Spleen (tissue), 11 donors: ENCODE measurements at regions not wholly inside any gene's neighbourhood (a gene's known extent, or its start where the extent isn't known, plus 50 kb on each side); places are given as distances from the start of the nearest gene placed in this dataset.

Source experiments
- DNase-seq: peaks from one replicate; pipeline ENCODE4 v3.0.0-alpha.2; 2020
- H3K27ac ChIP-seq, 8 donors: fragments of 200-600 bp; sonication (generic) in 7 of 8; 1 replicate in 4 of 8; 2 replicates in 4 of 8; pipeline versions ENCODE4 v1.5.0 to v1.8.0; 2016 to 2021; ENCODE audit warnings: inconsistent platforms in 4 of 8, mild to moderate bottlenecking in 4 of 8, moderate library complexity in 1 of 8
- H3K27me3 ChIP-seq, 7 donors: fragments of 200-600 bp; sonication (generic) in 6 of 7; replicated peaks in 1 of 7; 1 replicate in 4 of 7; 2 replicates in 3 of 7; pipeline versions ENCODE4 v1.5.0 to v1.8.0; 2016 to 2021; ENCODE audit warnings: inconsistent platforms in 3 of 7, mild to moderate bottlenecking in 1 of 7
- H3K36me3 ChIP-seq, 6 donors: fragments of 200-600 bp; sonication (generic) in 5 of 6; 1 replicate in 4 of 6; 2 replicates in 2 of 6; pipeline versions ENCODE4 v1.5.0 to v1.8.0; 2016 to 2021; ENCODE audit warnings: inconsistent platforms in 2 of 6
- H3K4me1 ChIP-seq, 6 donors: fragments of 200-600 bp; sonication (generic) in 5 of 6; 1 replicate in 3 of 6; 2 replicates in 3 of 6; pipeline versions ENCODE4 v1.5.0 to v1.8.0; 2016 to 2021; ENCODE audit warnings: inconsistent platforms in 3 of 6
- H3K4me3 ChIP-seq, 8 donors: fragments of 200-600 bp; sonication (generic) in 7 of 8; 1 replicate in 4 of 8; 2 replicates in 4 of 8; pipeline versions ENCODE4 v1.5.0 to v1.8.0; 2016 to 2021; ENCODE audit warnings: inconsistent platforms in 4 of 8, mild to moderate bottlenecking in 4 of 8, moderate library complexity in 2 of 8
- H3K9me3 ChIP-seq, 8 donors: fragments of 200-600 bp; sonication (generic) in 7 of 8; 1 replicate in 4 of 8; 2 replicates in 4 of 8; pipeline versions ENCODE4 v1.5.0 to v1.8.0; 2016 to 2021; ENCODE audit warnings: inconsistent platforms in 4 of 8
- POLR2A ChIP-seq, 3 donors: fragments of 450-650 bp; IDR thresholded peaks; one replicate each; pipeline ENCODE4 v1.5.1; 2017; ENCODE audit warnings: antibody characterized with exemption in 3 of 3, mild to moderate bottlenecking in 1 of 3
- POLR2AphosphoS5 ChIP-seq, 3 donors: sonication (generic); formaldehyde crosslinking; IDR thresholded peaks; one replicate each; pipeline ENCODE4 v1.5.1; 2017; ENCODE audit warnings: antibody characterized with exemption in 3 of 3
- WGBS, 5 donors: extraction: QIAGEN DNeasy Blood & Tissue Kit in 3 of 5; methylation state at CpG; one replicate each; pipeline versions ENCODE4 v1.1.5 to v1.1.7; 2013 to 2018; 5-methylcytosine and 5-hydroxymethylcytosine counted together
- intact Hi-C: fragments of 100-400 bp; cut with DNase I; formaldehyde crosslinking; loops from one replicate; pipeline ENCODE4 v1.15.0; 2023; ENCODE audit warnings: low total_unique reads
- TF ChIP-seq, protein P1 (sequence below), 11 experiments: fragments of 200-600 bp in 7 of 11; fragments of 450-650 bp in 4 of 11; sonication (generic) in 4 of 11; IDR thresholded peaks in 8 of 11; conservative IDR thresholded peaks in 3 of 11; 1 replicate in 7 of 11; 2 replicates in 4 of 11; pipeline versions ENCODE4 v1.4.0 to v1.8.0; 2016 to 2021; ENCODE audit warnings: antibody characterized with exemption in 11 of 11, inconsistent platforms in 4 of 11, mild to moderate bottlenecking in 1 of 11
- donor health status: healthy with polysubstance abuse.
- donor health status: DM: no; HTN: no; CAD: no; lungs with moderate emphysema.
- donor health status: DM: no; HTN: no; CAD: no.
- donor health status: Bipolar disorder and iron deficiency.
- donor health status: healthy.
- donor health status: DM: no; HTN: no; CAD: no.
- donor health status: DM: yes; HTN: yes; CAD: no.

DNA sequence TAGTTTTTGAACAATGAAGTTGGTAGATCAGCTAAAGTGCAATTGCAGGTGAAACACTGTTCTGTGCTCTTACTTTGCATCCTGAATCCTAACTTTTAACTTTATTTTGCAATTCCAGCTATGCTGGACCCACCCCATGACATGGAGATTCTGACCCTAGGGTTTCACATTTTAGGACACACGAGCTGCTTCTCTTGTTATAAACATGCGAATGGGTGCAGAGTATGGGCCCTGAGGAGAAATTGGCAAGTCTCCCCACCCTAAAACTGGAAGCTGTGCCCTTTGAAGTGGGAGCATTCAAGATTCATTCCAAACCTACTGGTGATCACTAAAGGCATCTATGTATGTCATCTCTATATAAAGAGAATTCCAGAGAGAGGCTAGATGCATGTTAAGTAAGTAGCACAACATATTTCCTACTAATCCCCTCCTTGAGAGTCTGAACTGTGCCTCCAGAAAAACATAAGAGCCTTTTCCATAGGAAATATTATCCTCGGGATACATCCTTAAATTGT lies 794.3 kb upstream of the ZEB2 start:
- 88 to 97% (median 93%) methylated on average over 3 of the region's 3 CpGs for WGBS, 5 donors

DNA sequence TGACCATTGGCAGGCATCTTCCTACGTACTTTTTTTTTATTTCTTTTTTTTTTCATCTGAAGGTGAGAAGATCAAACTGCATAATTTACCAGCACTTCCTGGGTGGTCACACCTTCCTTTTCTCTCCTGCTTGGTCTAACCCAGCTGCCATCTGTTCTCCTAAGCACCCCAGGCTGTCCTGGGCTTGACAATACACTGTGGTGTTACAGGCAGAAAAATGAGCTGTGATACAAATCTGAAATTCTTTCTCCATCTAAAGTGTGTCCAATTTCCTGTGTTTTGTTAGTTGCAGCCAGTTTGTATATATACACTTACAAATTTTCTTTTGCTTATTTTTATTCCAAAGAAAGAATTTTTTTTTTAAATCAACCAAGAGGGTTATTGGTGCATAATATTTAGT lies 786.0 kb upstream of the ZEB2 start:
- TF ChIP-seq POLR2A (IDR thresholded peaks at IDR 0.05) (no peak), POLR2AphosphoS5 (IDR thresholded peaks at IDR 0.05) (no peak)
- TF ChIP-seq, protein P1, sequence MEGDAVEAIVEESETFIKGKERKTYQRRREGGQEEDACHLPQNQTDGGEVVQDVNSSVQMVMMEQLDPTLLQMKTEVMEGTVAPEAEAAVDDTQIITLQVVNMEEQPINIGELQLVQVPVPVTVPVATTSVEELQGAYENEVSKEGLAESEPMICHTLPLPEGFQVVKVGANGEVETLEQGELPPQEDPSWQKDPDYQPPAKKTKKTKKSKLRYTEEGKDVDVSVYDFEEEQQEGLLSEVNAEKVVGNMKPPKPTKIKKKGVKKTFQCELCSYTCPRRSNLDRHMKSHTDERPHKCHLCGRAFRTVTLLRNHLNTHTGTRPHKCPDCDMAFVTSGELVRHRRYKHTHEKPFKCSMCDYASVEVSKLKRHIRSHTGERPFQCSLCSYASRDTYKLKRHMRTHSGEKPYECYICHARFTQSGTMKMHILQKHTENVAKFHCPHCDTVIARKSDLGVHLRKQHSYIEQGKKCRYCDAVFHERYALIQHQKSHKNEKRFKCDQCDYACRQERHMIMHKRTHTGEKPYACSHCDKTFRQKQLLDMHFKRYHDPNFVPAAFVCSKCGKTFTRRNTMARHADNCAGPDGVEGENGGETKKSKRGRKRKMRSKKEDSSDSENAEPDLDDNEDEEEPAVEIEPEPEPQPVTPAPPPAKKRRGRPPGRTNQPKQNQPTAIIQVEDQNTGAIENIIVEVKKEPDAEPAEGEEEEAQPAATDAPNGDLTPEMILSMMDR (IDR thresholded peaks at IDR 0.05 in 8 of 11, conservative IDR thresholded peaks at IDR 0.05 in 3 of 11) = no peak
- 81 to 86% (median 82%) methylated on average over 1 of the region's 1 CpG for WGBS, 5 donors
- H3K27me3 ChIP-seq = no peaks in the 10 kb centered on the region
- no peak overlapping the region for H3K4me3 ChIP-seq
- H3K36me3 ChIP-seq = no peaks in the 10 kb centered on the region
- no peak for DNase-seq
- no peak overlapping the region for H3K27ac ChIP-seq
- H3K9me3 ChIP-seq = no peaks in the 10 kb centered on the region
- intact Hi-C loops = no loop called here
- H3K4me1 ChIP-seq = no peaks in the 10 kb centered on the region

More for the DNA sequence above, 794.3 kb upstream of the ZEB2 start:
- H3K27me3 ChIP-seq = no peaks in the 10 kb centered on the region
- TF ChIP-seq POLR2A (IDR thresholded peaks at IDR 0.05) = no peak
- TF ChIP-seq POLR2AphosphoS5 (IDR thresholded peaks at IDR 0.05) = no peak
- TF ChIP-seq, protein P1 (IDR thresholded peaks at IDR 0.05 in 8 of 11, conservative IDR thresholded peaks at IDR 0.05 in 3 of 11) = no peak
- no peaks in the 10 kb centered on the region for H3K4me1 ChIP-seq
- H3K36me3 ChIP-seq = no peaks in the 10 kb centered on the region
- no peak overlapping the region for H3K4me3 ChIP-seq
- DNase-seq = no peak
- H3K27ac ChIP-seq = no peak overlapping the region
- H3K9me3 ChIP-seq = peaks cover 0 to 14% (median 8%) of the 10 kb centered on the region in 8 donors
- intact Hi-C loops = no loop called here

DNA sequence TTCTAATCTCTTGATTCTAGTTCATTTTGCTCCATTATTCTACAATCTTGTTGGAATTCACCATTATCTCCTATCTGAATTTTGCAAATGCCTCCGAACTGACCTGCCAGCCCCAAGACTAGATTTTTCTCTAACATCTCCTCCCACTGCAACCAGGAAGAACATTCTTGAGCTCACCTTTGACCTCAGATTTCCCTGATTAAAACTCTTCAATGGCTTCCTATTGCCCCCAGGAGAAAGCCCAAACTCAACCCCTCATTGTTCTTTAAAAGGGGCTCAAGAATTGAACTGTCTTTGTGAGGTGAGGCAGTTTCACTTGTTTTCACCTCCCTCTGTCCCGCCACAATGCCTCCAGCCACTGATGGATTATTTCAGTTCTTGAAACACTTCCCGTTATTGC lies 784.6 kb upstream of the ZEB2 start:
- Histone ChIP-seq H3K27ac (no peak overlapping the region), H3K4me3 (no peak overlapping the region), H3K9me3 (no peaks in the 10 kb centered on the region), H3K27me3 (no peaks in the 10 kb centered on the region), H3K4me1 (no peaks in the 10 kb centered on the region), H3K36me3 (no peaks in the 10 kb centered on the region)
- TF ChIP-seq POLR2A (IDR thresholded peaks at IDR 0.05) = no peak
- no peak for TF ChIP-seq POLR2AphosphoS5 (IDR thresholded peaks at IDR 0.05)
- TF ChIP-seq, protein P1 (IDR thresholded peaks at IDR 0.05 in 8 of 11, conservative IDR thresholded peaks at IDR 0.05 in 3 of 11) = no peak
- WGBS, 5 donors = 80 to 95% (median 89%) methylated on average over 3 of the region's 3 CpGs
- intact Hi-C loops = no loop called here
- DNase-seq = no peak

DNA sequence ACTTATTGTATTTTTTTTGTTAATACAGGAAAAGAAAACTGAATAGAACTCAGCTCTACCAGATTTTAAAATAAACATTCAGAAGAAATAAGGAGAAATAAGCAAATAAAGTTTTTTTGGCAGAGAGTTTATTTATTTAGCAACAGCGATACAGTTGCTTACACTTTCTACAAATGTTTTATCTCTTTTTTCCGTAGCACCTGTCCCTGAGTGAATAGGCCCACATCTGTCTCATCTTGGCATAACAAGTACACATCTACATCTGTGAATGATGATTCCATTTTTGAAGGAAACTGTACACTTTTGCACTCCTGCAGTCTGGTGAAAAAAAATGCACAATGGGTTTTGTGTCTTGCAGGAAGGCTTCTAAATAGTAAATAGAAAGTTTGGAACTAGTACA lies 783.6 kb upstream of the ZEB2 start:
- intact Hi-C loops = no loop called here
- 64 to 95% (median 91%) methylated on average over 2 of the region's 2 CpGs for WGBS, 5 donors

More for the DNA sequence above, 783.6 kb upstream of the ZEB2 start:
- DNase-seq = no peak
- Histone ChIP-seq H3K4me1 (no peaks in the 10 kb centered on the region), H3K27ac (no peak overlapping the region), H3K36me3 (no peaks in the 10 kb centered on the region), H3K4me3 (no peak overlapping the region), H3K9me3 (no peaks in the 10 kb centered on the region), H3K27me3 (no peaks in the 10 kb centered on the region)
- TF ChIP-seq, protein P1 (IDR thresholded peaks at IDR 0.05 in 8 of 11, conservative IDR thresholded peaks at IDR 0.05 in 3 of 11) = no peak
- no peak for TF ChIP-seq POLR2AphosphoS5 (IDR thresholded peaks at IDR 0.05)
- no peak for TF ChIP-seq POLR2A (IDR thresholded peaks at IDR 0.05)
